A673 (cell line): ENCODE measurements at regions not wholly inside any gene's neighbourhood (a gene's known extent, or its start where the extent isn't known, plus 50 kb on each side); places are given as distances from the start of the nearest gene placed in this dataset.

Experiments used
- EZH2 ChIP-seq: fragments of 200-600 bp; sonication (generic); IDR thresholded peaks from 2 replicates; pipeline ENCODE4 v1.6.1; 2017; ENCODE audit warnings: borderline replicate concordance, low read depth, mild to moderate bottlenecking, mixed read lengths, antibody characterized with exemption, low read length; ENCODE audit not compliant: poor library complexity, severe bottlenecking
- TF ChIP-seq, protein P1 (sequence below): fragments of 300-800, 200-600 bp; sonication (generic); conservative IDR thresholded peaks from 2 replicates; pipeline ENCODE4 v1.5.1; 2017; ENCODE audit warnings: low read depth, mild to moderate bottlenecking, antibody characterized with exemption, low read length, moderate library complexity, mixed read lengths

DNA sequence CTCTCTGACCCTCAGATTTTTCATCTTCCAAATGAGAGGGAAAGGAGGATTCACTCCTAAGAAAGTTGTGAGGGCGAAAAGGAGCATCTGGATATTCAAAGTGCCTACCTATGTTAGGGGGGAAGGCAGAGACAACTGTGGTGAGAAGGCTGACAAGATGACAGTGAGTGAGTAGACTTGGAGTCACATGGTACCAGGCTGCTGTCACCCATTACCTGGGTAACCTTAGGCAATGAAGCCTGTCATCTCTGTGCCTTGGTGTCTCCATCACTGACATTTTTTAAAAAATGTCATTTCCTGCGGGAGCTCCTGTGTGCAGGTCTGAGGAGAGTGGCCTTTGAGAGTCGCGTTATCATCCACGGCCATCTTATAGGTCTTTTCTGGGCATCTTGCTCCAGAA, 124.0 kb downstream of the MAF start:
- TF ChIP-seq, protein P1, sequence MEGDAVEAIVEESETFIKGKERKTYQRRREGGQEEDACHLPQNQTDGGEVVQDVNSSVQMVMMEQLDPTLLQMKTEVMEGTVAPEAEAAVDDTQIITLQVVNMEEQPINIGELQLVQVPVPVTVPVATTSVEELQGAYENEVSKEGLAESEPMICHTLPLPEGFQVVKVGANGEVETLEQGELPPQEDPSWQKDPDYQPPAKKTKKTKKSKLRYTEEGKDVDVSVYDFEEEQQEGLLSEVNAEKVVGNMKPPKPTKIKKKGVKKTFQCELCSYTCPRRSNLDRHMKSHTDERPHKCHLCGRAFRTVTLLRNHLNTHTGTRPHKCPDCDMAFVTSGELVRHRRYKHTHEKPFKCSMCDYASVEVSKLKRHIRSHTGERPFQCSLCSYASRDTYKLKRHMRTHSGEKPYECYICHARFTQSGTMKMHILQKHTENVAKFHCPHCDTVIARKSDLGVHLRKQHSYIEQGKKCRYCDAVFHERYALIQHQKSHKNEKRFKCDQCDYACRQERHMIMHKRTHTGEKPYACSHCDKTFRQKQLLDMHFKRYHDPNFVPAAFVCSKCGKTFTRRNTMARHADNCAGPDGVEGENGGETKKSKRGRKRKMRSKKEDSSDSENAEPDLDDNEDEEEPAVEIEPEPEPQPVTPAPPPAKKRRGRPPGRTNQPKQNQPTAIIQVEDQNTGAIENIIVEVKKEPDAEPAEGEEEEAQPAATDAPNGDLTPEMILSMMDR = no peak
- no peak for TF ChIP-seq EZH2
